ENCODE measurements at regions not wholly inside any gene's neighbourhood (a gene's known extent, or its start where the extent isn't known, plus 50 kb on each side); places are given as distances from the start of the nearest gene placed in this dataset.

GRCh38 chr2:14927021-14927564, 294.6 kb downstream of the LRATD1 start:
- DNase-seq (no peak), ATAC-seq (ENCODE audit: low read depth) (no peak)
- no peaks in the 10 kb centered on the region for H3K36me3 ChIP-seq (replicated peaks in 1 of 2; ENCODE audit: control extremely low read depth in 1 of 2, control insufficient read depth in 1 of 2, extremely low read depth in 1 of 2, insufficient read depth in 2 of 2, low read length in 1 of 2)
- no peak for TF ChIP-seq EZH2 (IDR thresholded peaks at IDR 0.05; ENCODE audit: borderline replicate concordance, insufficient read depth, low read depth, low read length, poor library complexity, severe bottlenecking)
- no peak for TF ChIP-seq CTCF (IDR thresholded peaks at IDR 0.05)
- Mint-ChIP-seq H3K4me1 (no peaks in the 10 kb centered on the region), H3K4me3 (no peak overlapping the region), H3K9me3 (ENCODE audit: insufficient read depth) (peaks cover 6% of the 10 kb centered on the region), H3K27ac (no peak overlapping the region), H3K27me3 (no peaks in the 10 kb centered on the region)
- no peaks in the 10 kb centered on the region for H3K4me1 ChIP-seq (ENCODE audit: control insufficient read depth in 2 of 2, insufficient read depth in 2 of 2, low read length in 2 of 2)
- no peaks in the 10 kb centered on the region for H3K79me2 ChIP-seq (ENCODE audit: control insufficient read depth, insufficient read depth, low read length)
- no peaks in the 10 kb centered on the region for H4K20me1 ChIP-seq (ENCODE audit: control insufficient read depth, insufficient read depth, low read length, poor library complexity, severe bottlenecking)
- no peaks in the 10 kb centered on the region for H3K9me3 ChIP-seq (ENCODE audit: control extremely low read depth in 1 of 3, control insufficient read depth in 2 of 3, insufficient read depth in 1 of 3, low read length in 2 of 3)
- H2AFZ ChIP-seq (ENCODE audit: insufficient read depth, low read depth, low read length, poor library complexity, severe bottlenecking) = no peak overlapping the region
- ChIA-PET CTCF (no interaction called here), POLR2A (no interaction called here)
- intact Hi-C loops (cut with micrococcal nuclease) = no loop called here
- H3K27me3 ChIP-seq (replicated peaks in 1 of 4; ENCODE audit: control extremely low read depth in 1 of 4, control insufficient read depth in 3 of 4, insufficient read depth in 4 of 4, low read length in 3 of 4) = no peaks in the 10 kb centered on the region
- WGBS (ENCODE audit: insufficient coverage) = 98% methylated on average over 3 of the region's 5 CpGs
- no peak overlapping the region for H3K4me3 ChIP-seq (ENCODE audit: control extremely low read depth in 1 of 5, extremely low read depth in 1 of 5, insufficient read depth in 1 of 5, low read depth in 2 of 5, low read length in 4 of 5)
- H3K4me2 ChIP-seq (replicated peaks; ENCODE audit: low read depth, low read length, poor library complexity, severe bottlenecking) = no peak overlapping the region
- no peak overlapping the region for H3K9ac ChIP-seq (ENCODE audit: low read length)
- H3K27ac ChIP-seq (ENCODE audit: low read length in 2 of 2) = no peak overlapping the region

DNA sequence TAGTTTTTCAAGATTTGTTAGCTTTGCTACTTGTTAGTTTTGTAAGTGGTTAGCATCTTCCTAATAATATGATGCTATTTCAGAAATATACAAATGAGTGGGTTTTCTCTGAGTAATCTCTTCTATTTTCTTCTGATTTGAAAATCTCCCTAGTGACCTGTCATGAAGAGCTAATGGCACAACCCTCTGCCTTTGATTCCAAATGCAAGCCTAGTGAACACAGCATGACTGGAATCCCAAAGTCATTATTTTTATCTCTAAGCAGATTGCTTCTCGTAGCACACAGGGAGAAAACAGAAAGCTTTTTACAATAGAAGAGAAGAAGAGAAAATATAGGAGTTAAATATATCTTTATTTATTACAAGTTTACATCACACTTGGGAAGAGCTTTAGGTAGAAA, 295.5 kb downstream of the LRATD1 start:
- no peaks in the 10 kb centered on the region for H3K4me1 Mint-ChIP-seq
- POLR2A ChIA-PET = no interaction called here

More for the DNA sequence above, 295.5 kb downstream of the LRATD1 start:
- Mint-ChIP-seq H3K9me3 (ENCODE audit: insufficient read depth) (peaks cover 2% of the 10 kb centered on the region), H3K27ac (no peak overlapping the region), H3K4me3 (no peak overlapping the region), H3K27me3 (no peaks in the 10 kb centered on the region)
- H3K9me3 ChIP-seq (ENCODE audit: control extremely low read depth in 1 of 3, control insufficient read depth in 2 of 3, insufficient read depth in 1 of 3, low read length in 2 of 3) = no peaks in the 10 kb centered on the region
- H3K27ac ChIP-seq (ENCODE audit: low read length in 2 of 2) = no peak overlapping the region
- H3K27me3 ChIP-seq (replicated peaks in 1 of 4; ENCODE audit: control extremely low read depth in 1 of 4, control insufficient read depth in 3 of 4, insufficient read depth in 4 of 4, low read length in 3 of 4) = no peaks in the 10 kb centered on the region
- ATAC-seq (ENCODE audit: low read depth) (no peak), DNase-seq (no peak)
- no peaks in the 10 kb centered on the region for H3K4me1 ChIP-seq (ENCODE audit: control insufficient read depth in 2 of 2, insufficient read depth in 2 of 2, low read length in 2 of 2)
- TF ChIP-seq EZH2 (IDR thresholded peaks at IDR 0.05; ENCODE audit: borderline replicate concordance, insufficient read depth, low read depth, low read length, poor library complexity, severe bottlenecking) (no peak), CTCF (IDR thresholded peaks at IDR 0.05) (no peak)
- no peaks in the 10 kb centered on the region for H4K20me1 ChIP-seq (ENCODE audit: control insufficient read depth, insufficient read depth, low read length, poor library complexity, severe bottlenecking)
- no peak overlapping the region for H3K4me3 ChIP-seq (ENCODE audit: control extremely low read depth in 1 of 5, extremely low read depth in 1 of 5, insufficient read depth in 1 of 5, low read depth in 2 of 5, low read length in 4 of 5)
- CTCF ChIA-PET = no interaction called here
- no peak overlapping the region for H3K9ac ChIP-seq (ENCODE audit: low read length)
- H3K4me2 ChIP-seq (replicated peaks; ENCODE audit: low read depth, low read length, poor library complexity, severe bottlenecking) = no peak overlapping the region
- H2AFZ ChIP-seq (ENCODE audit: insufficient read depth, low read depth, low read length, poor library complexity, severe bottlenecking) = no peak overlapping the region
- H3K79me2 ChIP-seq (ENCODE audit: control insufficient read depth, insufficient read depth, low read length) = no peaks in the 10 kb centered on the region
- no peaks in the 10 kb centered on the region for H3K36me3 ChIP-seq (replicated peaks in 1 of 2; ENCODE audit: control extremely low read depth in 1 of 2, control insufficient read depth in 1 of 2, extremely low read depth in 1 of 2, insufficient read depth in 2 of 2, low read length in 1 of 2)
- intact Hi-C loops (cut with micrococcal nuclease) = no loop called here
- no CpG with 5 or more reads among the region's 1 CpG for WGBS (ENCODE audit: insufficient coverage)

Data from B cell (primary cell).